ENCODE measurements at regions not wholly inside any gene's neighbourhood (a gene's known extent, or its start where the extent isn't known, plus 50 kb on each side); places are given as distances from the start of the nearest gene placed in this dataset.

- DNase-seq: no peak
- Histone ChIP-seq H3K36me3 (no peaks in the 10 kb centered on the region), H3K4me3 (no peak overlapping the region), H3K9me3 (no peaks in the 10 kb centered on the region), H3K27ac (no peak overlapping the region), H3K27me3 (no peaks in the 10 kb centered on the region), H3K4me1 (no peaks in the 10 kb centered on the region)
- TF ChIP-seq POLR2A (IDR thresholded peaks at IDR 0.05) (no peak), CTCF (IDR thresholded peaks at IDR 0.05) (no peak)
These were observed 619.0 kb downstream of the CDH18 start for GRCh38 chr5:19369048-19369447.

GRCh38 chr5:19369561-19369960 lies 618.4 kb downstream of the CDH18 start:
- no peak for TF ChIP-seq POLR2A (IDR thresholded peaks at IDR 0.05)
- no peak for TF ChIP-seq CTCF (IDR thresholded peaks at IDR 0.05)
- Histone ChIP-seq H3K36me3 (no peaks in the 10 kb centered on the region), H3K27me3 (no peaks in the 10 kb centered on the region), H3K27ac (no peak overlapping the region), H3K4me3 (no peak overlapping the region), H3K9me3 (no peaks in the 10 kb centered on the region), H3K4me1 (no peaks in the 10 kb centered on the region)
- no peak for DNase-seq

- H3K36me3 ChIP-seq: no peaks in the 10 kb centered on the region
- no peaks in the 10 kb centered on the region for H3K9me3 ChIP-seq
- no peak for TF ChIP-seq POLR2A (IDR thresholded peaks at IDR 0.05)
- no peak for TF ChIP-seq CTCF (IDR thresholded peaks at IDR 0.05)
- H3K27me3 ChIP-seq: no peaks in the 10 kb centered on the region
- DNase-seq: no peak
- H3K27ac ChIP-seq: no peak overlapping the region
- H3K4me3 ChIP-seq: no peak overlapping the region
- no peaks in the 10 kb centered on the region for H3K4me1 ChIP-seq
These were observed 617.2 kb downstream of the CDH18 start for GRCh38 chr5:19370655-19371386.

GRCh38 chr5:19388391-19388790 lies 599.6 kb downstream of the CDH18 start:
- H3K36me3 ChIP-seq: no peaks in the 10 kb centered on the region

GRCh38 chr5:19401032-19401431 lies 587.0 kb downstream of the CDH18 start:
- Histone ChIP-seq H3K4me1 (no peaks in the 10 kb centered on the region), H3K9me3 (no peaks in the 10 kb centered on the region), H3K27me3 (no peaks in the 10 kb centered on the region), H3K36me3 (no peaks in the 10 kb centered on the region), H3K27ac (no peak overlapping the region), H3K4me3 (no peak overlapping the region)
- DNase-seq: no peak
- TF ChIP-seq POLR2A (IDR thresholded peaks at IDR 0.05) (no peak), CTCF (IDR thresholded peaks at IDR 0.05) (no peak)

More at GRCh38 chr5:19388391-19388790, 599.6 kb downstream of the CDH18 start:
- TF ChIP-seq CTCF (IDR thresholded peaks at IDR 0.05): no peak
- no peak for TF ChIP-seq POLR2A (IDR thresholded peaks at IDR 0.05)
- Histone ChIP-seq H3K27me3 (no peaks in the 10 kb centered on the region), H3K4me1 (no peaks in the 10 kb centered on the region), H3K27ac (no peak overlapping the region), H3K4me3 (no peak overlapping the region), H3K9me3 (no peaks in the 10 kb centered on the region)
- DNase-seq: no peak

Data from Peyer's patch (tissue), 4 donors.